CD4-positive, alpha-beta T cell treated with Interleukin-12 subunit alpha and Interleukin-12 subunit beta, for 1 hour (primary cell): ENCODE measurements at regions not wholly inside any gene's neighbourhood (a gene's known extent, or its start where the extent isn't known, plus 50 kb on each side); places are given as distances from the start of the nearest gene placed in this dataset.

ENCODE experiments used
- DNase-seq: peaks from one replicate; pipeline ENCODE4 v3.0.0-alpha.2; 2020

- DNase-seq, result no peak
Measured at GRCh38 chr22:46092011-46092410, 58.3 kb upstream of the PPARA start.

GRCh38 chr22:46092670-46093410 lies 57.5 kb upstream of the PPARA start:
- DNase-seq, result no peak

- DNase-seq, result no peak
Measured at GRCh38 chr22:46093796-46094195, 56.5 kb upstream of the PPARA start.

- no peak for DNase-seq
Measured at GRCh38 chr22:46094676-46095075, 55.6 kb upstream of the PPARA start.

- no peak for DNase-seq
Measured at GRCh38 chr22:46096051-46096450, 54.3 kb upstream of the PPARA start.

GRCh38 chr22:46096706-46097230 lies 53.6 kb upstream of the PPARA start:
- DNase-seq, result no peak

- DNase-seq, result no peak
Measured at GRCh38 chr22:46097268-46097900, 52.9 kb upstream of the PPARA start.

GRCh38 chr22:46098525-46099475 lies 51.5 kb upstream of the PPARA start:
- no peak for DNase-seq

- no peak for DNase-seq
Measured at GRCh38 chr22:46099740-46100139, 50.6 kb upstream of the PPARA start.

- DNase-seq, result no peak
Measured at GRCh38 chr22:46100401-46101105, 49.8 kb upstream of the PPARA start.
